Omental fat pad (tissue), 3 donors: ENCODE measurements at regions not wholly inside any gene's neighbourhood (a gene's known extent, or its start where the extent isn't known, plus 50 kb on each side); places are given as distances from the start of the nearest gene placed in this dataset.

ENCODE experiments used
- ATAC-seq: fragments of 150-250 bp; one replicate; pipeline ENCODE4 v1.9.1; 2016; ENCODE audit warnings: mild to moderate bottlenecking, moderate library complexity; ENCODE audit not compliant: low FRiP score
- DNase-seq: peaks from one replicate; pipeline ENCODE4 v3.0.0-alpha.2; 2019; ENCODE audit warnings: low spot score
- CTCF ChIP-seq, 3 donors: fragments of 450-650 bp; IDR thresholded peaks; one replicate each; pipeline ENCODE4 v1.5.1; 2016 to 2017; ENCODE audit warnings: antibody characterized with exemption in 3 of 3, mild to moderate bottlenecking in 3 of 3, moderate library complexity in 2 of 3

- ATAC-seq (no peak), DNase-seq (no peak)
- TF ChIP-seq CTCF (IDR thresholded peaks at IDR 0.05): no peak
Measured at GRCh38 chr2:105681927-105682326, 62.8 kb upstream of the NCK2 start.

GRCh38 chr2:105680357-105680756, 64.4 kb upstream of the NCK2 start:
- DNase-seq: no peak
- TF ChIP-seq CTCF (IDR thresholded peaks at IDR 0.05): no peak
- no peak for ATAC-seq

- ATAC-seq (no peak), DNase-seq (no peak)
- TF ChIP-seq CTCF (IDR thresholded peaks at IDR 0.05): no peak
Measured at GRCh38 chr2:105678346-105678745, 66.4 kb upstream of the NCK2 start.

GRCh38 chr2:105677901-105678300, 66.8 kb upstream of the NCK2 start:
- no peak for DNase-seq
- TF ChIP-seq CTCF (IDR thresholded peaks at IDR 0.05): no peak
- ATAC-seq: no peak

- no peak for DNase-seq
- TF ChIP-seq CTCF (IDR thresholded peaks at IDR 0.05): no peak
- ATAC-seq: no peak
Measured at GRCh38 chr2:105675841-105676240, 68.9 kb upstream of the NCK2 start.

GRCh38 chr2:105674859-105675541, 69.7 kb upstream of the NCK2 start:
- no peak for ATAC-seq
- TF ChIP-seq CTCF (IDR thresholded peaks at IDR 0.05): no peak
- no peak for DNase-seq

- ATAC-seq: no peak
- no peak for TF ChIP-seq CTCF (IDR thresholded peaks at IDR 0.05)
- DNase-seq: no peak
Measured at GRCh38 chr2:105674401-105674800, 70.3 kb upstream of the NCK2 start.
